Lower lobe of right lung (tissue), 2 donors: ENCODE measurements at regions not wholly inside any gene's neighbourhood (a gene's known extent, or its start where the extent isn't known, plus 50 kb on each side); places are given as distances from the start of the nearest gene placed in this dataset.
"Not testable (repeated sequence)": the region's sequence is repeated elsewhere in the genome, so short reads cannot be mapped to it uniquely, and the experiment has no call there.

Experiments used
- ATAC-seq, 2 donors: fragments of 200-7000 bp; cut with Tn5 transposase; one replicate each; pipeline ENCODE4 v1.9.1; 2020 to 2022; ENCODE audit warnings: mild to moderate bottlenecking in 2 of 2, moderate library complexity in 2 of 2
- DNase-seq: peaks from one replicate; pipeline ENCODE4 v3.0.0-alpha.2; 2020
- H3K27ac ChIP-seq: fragments of 200-600 bp; one replicate; pipeline ENCODE4 v1.8.0; 2022
- H3K27me3 ChIP-seq: fragments of 200-600 bp; one replicate; pipeline ENCODE4 v1.8.0; 2022; ENCODE audit warnings: low read depth
- H3K36me3 ChIP-seq: fragments of 200-600 bp; one replicate; pipeline ENCODE4 v1.8.0; 2022; ENCODE audit warnings: mild to moderate bottlenecking
- H3K4me1 ChIP-seq: fragments of 200-600 bp; one replicate; pipeline ENCODE4 v1.8.0; 2022
- H3K4me3 ChIP-seq: fragments of 200-600 bp; one replicate; pipeline ENCODE4 v1.8.0; 2022; ENCODE audit warnings: mild to moderate bottlenecking
- H3K9me3 ChIP-seq: fragments of 200-600 bp; one replicate; pipeline ENCODE4 v1.8.0; 2022
- CTCF ChIP-seq: fragments of 200-600 bp; IDR thresholded peaks from one replicate; pipeline ENCODE4 v1.8.0; 2022; ENCODE audit warnings: antibody characterized with exemption, mild to moderate bottlenecking
- intact Hi-C: fragments of 100-400 bp; cut with DNase I; formaldehyde crosslinking; loops from one replicate; pipeline ENCODE4 v1.11.0; 2022
- donor health status: DM: no; HTN: yes; CAD: no; lungs with severe emphysema.

GRCh38 chr9:40927851-40928802, 200.4 kb downstream of the FOXD4L6 start:
- no peaks in the 10 kb centered on the region for H3K4me1 ChIP-seq
- H3K4me3 ChIP-seq = no peak overlapping the region
- intact Hi-C loops = no loop called here
- no peaks in the 10 kb centered on the region for H3K36me3 ChIP-seq
- no peak for DNase-seq
- no peak for TF ChIP-seq CTCF
- H3K9me3 ChIP-seq = peaks cover 65% of the 10 kb centered on the region
- no peak overlapping the region for H3K27ac ChIP-seq
- no peaks in the 10 kb centered on the region for H3K27me3 ChIP-seq
- peak in 1 of 2 donors; percentile 3 for ATAC-seq

- TF ChIP-seq CTCF = no peak
- H3K27ac ChIP-seq = no peak overlapping the region
- intact Hi-C loops = no loop called here
- no peaks in the 10 kb centered on the region for H3K27me3 ChIP-seq
- H3K9me3 ChIP-seq = peaks cover 70% of the 10 kb centered on the region
- no peak overlapping the region for H3K4me3 ChIP-seq
- no peaks in the 10 kb centered on the region for H3K36me3 ChIP-seq
- H3K4me1 ChIP-seq = no peaks in the 10 kb centered on the region
- no peak for DNase-seq
- ATAC-seq = no peak
These were observed 201.2 kb downstream of the FOXD4L6 start for GRCh38 chr9:40927260-40927631.

GRCh38 chr9:40926404-40927259, 201.8 kb downstream of the FOXD4L6 start:
- intact Hi-C loops = no loop called here
- no peak for DNase-seq
- H3K4me1 ChIP-seq = no peaks in the 10 kb centered on the region
- no peaks in the 10 kb centered on the region for H3K27me3 ChIP-seq
- no peak for ATAC-seq
- no peak for TF ChIP-seq CTCF
- no peak overlapping the region for H3K27ac ChIP-seq
- H3K36me3 ChIP-seq = no peaks in the 10 kb centered on the region
- peaks cover 73% of the 10 kb centered on the region for H3K9me3 ChIP-seq
- no peak overlapping the region for H3K4me3 ChIP-seq

GRCh38 chr9:40925149-40925548, 203.3 kb downstream of the FOXD4L6 start:
- intact Hi-C loops = no loop called here
- Histone ChIP-seq H3K36me3 (no peaks in the 10 kb centered on the region), H3K27ac (no peak overlapping the region), H3K4me3 (no peak overlapping the region), H3K4me1 (no peaks in the 10 kb centered on the region), H3K9me3 (peaks cover 77% of the 10 kb centered on the region), H3K27me3 (no peaks in the 10 kb centered on the region)
- DNase-seq (no peak), ATAC-seq (peak in 1 of 2 donors; percentile 8)
- no peak for TF ChIP-seq CTCF

- H3K9me3 ChIP-seq = peaks cover 85% of the 10 kb centered on the region
These were observed 212.1 kb downstream of the FOXD4L6 start for GRCh38 chr9:40916399-40916783.

GRCh38 chr9:40915660-40916398, 212.7 kb downstream of the FOXD4L6 start:
- DNase-seq, H3K27me3 ChIP-seq, H3K4me1 ChIP-seq, H3K4me3 ChIP-seq, H3K27ac ChIP-seq, intact Hi-C loops, ATAC-seq, H3K36me3 ChIP-seq: not testable (repeated sequence)
- H3K9me3 ChIP-seq = peaks cover 90% of the 10 kb centered on the region

More at GRCh38 chr9:40916399-40916783, 212.1 kb downstream of the FOXD4L6 start:
- ATAC-seq, intact Hi-C loops, H3K4me3 ChIP-seq, H3K27ac ChIP-seq, DNase-seq, H3K4me1 ChIP-seq, H3K27me3 ChIP-seq, H3K36me3 ChIP-seq: not testable (repeated sequence)
